OCI-LY3 (cell line): ENCODE measurements at regions not wholly inside any gene's neighbourhood (a gene's known extent, or its start where the extent isn't known, plus 50 kb on each side); places are given as distances from the start of the nearest gene placed in this dataset.

Source experiments
- H2AFZ ChIP-seq: fragments of 200-600, 300-600 bp; shearing (Covaris generic); 2 replicates; pipeline ENCODE4 v1.6.0; 2014; ENCODE audit warnings: antibody characterized with exemption, low read depth, low read length
- H3K27ac ChIP-seq: fragments of 200-600, 300-600 bp; sonication (generic); 2 replicates; pipeline ENCODE4 v1.5.1; 2014; ENCODE audit warnings: mild to moderate bottlenecking, low read length, moderate library complexity, mixed read lengths
- H3K27me3 ChIP-seq: fragments of 200-600, 300-600 bp; sonication (generic); 2 replicates; pipeline ENCODE4 v1.6.1; 2014; ENCODE audit warnings: low read depth, low read length, mixed read lengths
- H3K36me3 ChIP-seq: fragments of 200-600, 300-600 bp; sonication (generic); replicated peaks from 2 replicates; pipeline ENCODE3; 2014; ENCODE audit warnings: low read depth, low read length, mixed read lengths
- H3K4me1 ChIP-seq: fragments of 300-600, 200-600 bp; sonication (generic); 2 replicates; pipeline ENCODE4 v1.6.1; 2014; ENCODE audit warnings: low read length, mixed read lengths
- H3K4me2 ChIP-seq: fragments of 200-600, 300-600 bp; sonication (generic); 2 replicates; pipeline ENCODE4 v1.6.1; 2014; ENCODE audit warnings: low read length, mixed read lengths
- H3K4me3 ChIP-seq: fragments of 300-600, 200-600 bp; sonication (generic); 2 replicates; pipeline ENCODE4 v1.5.1; 2014; ENCODE audit warnings: antibody characterized with exemption, mild to moderate bottlenecking, low read length, moderate library complexity
- H3K79me2 ChIP-seq: fragments of 300-600, 200-600 bp; shearing (Covaris generic); 2 replicates; pipeline ENCODE4 v1.6.1; 2014; ENCODE audit warnings: mild to moderate bottlenecking, low read length, mixed read lengths
- H3K9ac ChIP-seq: fragments of 300-600, 200-600 bp; shearing (Covaris generic); 2 replicates; pipeline ENCODE4 v1.6.0; 2014; ENCODE audit warnings: mild to moderate bottlenecking, low read length, moderate library complexity
- H3K9me3 ChIP-seq: fragments of 200-600, 300-600 bp; shearing (Covaris generic); 2 replicates; pipeline ENCODE4 v1.6.1; 2014; ENCODE audit warnings: low read length, mixed read lengths; ENCODE audit not compliant: insufficient read depth
- H4K20me1 ChIP-seq: fragments of 200-600, 300-600 bp; sonication (generic); 2 replicates; pipeline ENCODE4 v1.6.1; 2016; ENCODE audit warnings: low read length, mixed read lengths; ENCODE audit not compliant: insufficient read depth
- CTCF ChIP-seq: fragments of 200-600, 300-600 bp; sonication (generic); IDR thresholded peaks from 2 replicates; pipeline ENCODE4 v1.5.1; 2014; ENCODE audit warnings: antibody characterized with exemption, low read length, low read depth
- EZH2phosphoT487 ChIP-seq: fragments of 200-600 bp; shearing (Covaris generic); IDR thresholded peaks from 2 replicates; pipeline ENCODE4 v1.6.1; 2018; ENCODE audit warnings: antibody characterized with exemption, mixed run types, low read depth

GRCh38 chr12:28708918-28709371 lies 440.1 kb upstream of the FAR2 start:
- Histone ChIP-seq H3K27me3 (no peaks in the 10 kb centered on the region), H3K79me2 (no peaks in the 10 kb centered on the region), H3K9me3 (no peaks in the 10 kb centered on the region), H2AFZ (no peak overlapping the region), H4K20me1 (no peaks in the 10 kb centered on the region), H3K36me3 (no peaks in the 10 kb centered on the region), H3K9ac (no peak overlapping the region), H3K4me1 (peaks cover 4% of the 10 kb centered on the region; the same call in 1 of the 2 replicates), H3K4me3 (no peak overlapping the region), H3K27ac (no peak overlapping the region), H3K4me2 (no peak overlapping the region)
- no peak for TF ChIP-seq CTCF
- TF ChIP-seq EZH2phosphoT487 = no peak

GRCh38 chr12:28709986-28710685 lies 438.9 kb upstream of the FAR2 start:
- no peak for TF ChIP-seq CTCF
- no peak for TF ChIP-seq EZH2phosphoT487
- H3K4me2 ChIP-seq = no peak overlapping the region
- no peaks in the 10 kb centered on the region for H3K36me3 ChIP-seq
- H3K27me3 ChIP-seq = no peaks in the 10 kb centered on the region
- H3K4me3 ChIP-seq = no peak overlapping the region
- H3K27ac ChIP-seq = no peak overlapping the region
- H3K9me3 ChIP-seq = no peaks in the 10 kb centered on the region
- no peak overlapping the region for H2AFZ ChIP-seq
- no peak overlapping the region for H3K9ac ChIP-seq
- no peaks in the 10 kb centered on the region for H3K79me2 ChIP-seq
- peaks cover 4% of the 10 kb centered on the region; the same call in 1 of the 2 replicates for H3K4me1 ChIP-seq
- no peaks in the 10 kb centered on the region for H4K20me1 ChIP-seq

GRCh38 chr12:28710882-28711281 lies 438.2 kb upstream of the FAR2 start:
- no peaks in the 10 kb centered on the region for H3K79me2 ChIP-seq
- no peaks in the 10 kb centered on the region for H4K20me1 ChIP-seq
- H3K4me2 ChIP-seq = no peak overlapping the region
- no peak overlapping the region for H3K27ac ChIP-seq
- no peak overlapping the region for H2AFZ ChIP-seq
- TF ChIP-seq CTCF (no peak), EZH2phosphoT487 (no peak)
- peaks cover 4% of the 10 kb centered on the region; the same call in 1 of the 2 replicates for H3K4me1 ChIP-seq
- H3K9ac ChIP-seq = no peak overlapping the region
- no peaks in the 10 kb centered on the region for H3K9me3 ChIP-seq
- no peak overlapping the region for H3K4me3 ChIP-seq
- no peaks in the 10 kb centered on the region for H3K36me3 ChIP-seq
- no peaks in the 10 kb centered on the region for H3K27me3 ChIP-seq

- Histone ChIP-seq H3K4me3 (no peak overlapping the region), H3K9ac (no peak overlapping the region), H3K27ac (no peak overlapping the region), H3K4me2 (no peak overlapping the region), H3K9me3 (no peaks in the 10 kb centered on the region), H3K79me2 (no peaks in the 10 kb centered on the region), H4K20me1 (no peaks in the 10 kb centered on the region), H3K27me3 (no peaks in the 10 kb centered on the region), H2AFZ (no peak overlapping the region), H3K4me1 (peaks cover 4% of the 10 kb centered on the region; the same call in 1 of the 2 replicates), H3K36me3 (no peaks in the 10 kb centered on the region)
- TF ChIP-seq CTCF = no peak
- no peak for TF ChIP-seq EZH2phosphoT487
Measured at GRCh38 chr12:28711421-28711820, 437.7 kb upstream of the FAR2 start.
